ENCODE measurements at regions not wholly inside any gene's neighbourhood (a gene's known extent, or its start where the extent isn't known, plus 50 kb on each side); places are given as distances from the start of the nearest gene placed in this dataset.

GRCh38 chr2:7096726-7097352 is 179.6 kb downstream of the RNF144A start:
- TF ChIP-seq CTCF (IDR thresholded peaks at IDR 0.05 in 2 of 3, conservative IDR thresholded peaks at IDR 0.05 in 1 of 3; ENCODE audit: insufficient read depth in 2 of 3, low read depth in 1 of 3, low read length in 3 of 3) (no peak), JUNB (CRISPR knock-in tag; conservative IDR thresholded peaks at IDR 0.05) (no peak), PREB (CRISPR knock-in tag; IDR thresholded peaks at IDR 0.05) (no peak), IRF2 (CRISPR knock-in tag; IDR thresholded peaks at IDR 0.05) (no peak), RNF2 (IDR thresholded peaks at IDR 0.05) (no peak), HCFC1 (IDR thresholded peaks at IDR 0.05; ENCODE audit: low read depth, low read length) (no peak), SFPQ (IDR thresholded peaks at IDR 0.05; ENCODE audit: low read depth, low read length) (no peak), AFF4 (CRISPR knock-in tag; IDR thresholded peaks at IDR 0.05) (no peak), TCF3 (CRISPR knock-in tag; IDR thresholded peaks at IDR 0.05) (no peak)

All from K562 (cell line).